ENCODE measurements at regions not wholly inside any gene's neighbourhood (a gene's known extent, or its start where the extent isn't known, plus 50 kb on each side); places are given as distances from the start of the nearest gene placed in this dataset.

- ChIA-PET POLR2A (no interaction called here), CTCF (no interaction called here)
- H3K27ac Mint-ChIP-seq = no peak overlapping the region; the same call in 1 of the 2 replicates
Observed at GRCh38 chr2:236754271-236754944, 184.8 kb downstream of the ACKR3 start.

GRCh38 chr2:236755278-236755840 lies 185.7 kb downstream of the ACKR3 start:
- no peak for ATAC-seq
- Mint-ChIP-seq H3K27ac (no peak overlapping the region), H3K36me3 (no peaks in the 10 kb centered on the region), H3K9me3 (no peaks in the 10 kb centered on the region), H3K27me3 (ENCODE audit: low read depth) (no peaks in the 10 kb centered on the region; the same call in 1 of the 2 replicates), H3K4me1 (peaks cover 12% of the 10 kb centered on the region; the same call in 1 of the 2 replicates), H3K4me3 (no peak overlapping the region)
- CTCF ChIA-PET = no interaction called here
- no peak for DNase-seq (ENCODE audit: low spot score)
- POLR2A ChIA-PET = no interaction called here
- no peak for TF ChIP-seq ZNF138 (CRISPR knock-in tag; conservative IDR thresholded peaks at IDR 0.05)
- TF ChIP-seq TEAD1 (CRISPR knock-in tag; IDR thresholded peaks at IDR 0.05) = no peak
- TF ChIP-seq E2F1 (CRISPR knock-in tag; IDR thresholded peaks at IDR 0.05) = no peak
- no peak for TF ChIP-seq PREB (CRISPR knock-in tag; IDR thresholded peaks at IDR 0.05; ENCODE audit: borderline replicate concordance)
- no peak for TF ChIP-seq ZNF263 (CRISPR knock-in tag; IDR thresholded peaks at IDR 0.05; ENCODE audit: low read depth)
- no peak for TF ChIP-seq NR3C1 (CRISPR knock-in tag; conservative IDR thresholded peaks at IDR 0.05; ENCODE audit: low read depth)
- TF ChIP-seq ZNF423 (CRISPR knock-in tag; IDR thresholded peaks at IDR 0.05) = no peak
- TF ChIP-seq ATF3 (CRISPR knock-in tag; conservative IDR thresholded peaks at IDR 0.05) = no peak
- no peak for TF ChIP-seq KAT7 (CRISPR knock-in tag; IDR thresholded peaks at IDR 0.05; ENCODE audit: borderline replicate concordance)

More at GRCh38 chr2:236754271-236754944, 184.8 kb downstream of the ACKR3 start:
- ATAC-seq = no peak
- Mint-ChIP-seq H3K36me3 (no peaks in the 10 kb centered on the region), H3K9me3 (no peaks in the 10 kb centered on the region), H3K4me3 (no peak overlapping the region), H3K27me3 (ENCODE audit: low read depth) (no peaks in the 10 kb centered on the region; the same call in 1 of the 2 replicates), H3K4me1 (peaks cover 14% of the 10 kb centered on the region)
- TF ChIP-seq SMAD4 (CRISPR knock-in tag; IDR thresholded peaks at IDR 0.05) = no peak
- no peak for TF ChIP-seq NR2C2 (CRISPR knock-in tag; IDR thresholded peaks at IDR 0.05)
- TF ChIP-seq IRF1 (CRISPR knock-in tag; IDR thresholded peaks at IDR 0.05) = no peak
- no peak for TF ChIP-seq SP1 (CRISPR knock-in tag; conservative IDR thresholded peaks at IDR 0.05)
- TF ChIP-seq ZNF219 (CRISPR knock-in tag; IDR thresholded peaks at IDR 0.05; ENCODE audit: borderline replicate concordance) = no peak
- no peak for TF ChIP-seq CBFB (CRISPR knock-in tag; IDR thresholded peaks at IDR 0.05; ENCODE audit: low read depth)
- TF ChIP-seq HMGA2 (CRISPR knock-in tag; IDR thresholded peaks at IDR 0.05) = no peak
- no peak for TF ChIP-seq RELA (CRISPR knock-in tag; IDR thresholded peaks at IDR 0.05; ENCODE audit: borderline replicate concordance)
- TF ChIP-seq ZNF532 (CRISPR knock-in tag; IDR thresholded peaks at IDR 0.05; ENCODE audit: borderline replicate concordance) = no peak
- TF ChIP-seq CREM (CRISPR knock-in tag; IDR thresholded peaks at IDR 0.05) = no peak
- TF ChIP-seq KAT7 (CRISPR knock-in tag; IDR thresholded peaks at IDR 0.05; ENCODE audit: borderline replicate concordance) = no peak
- no peak for TF ChIP-seq HMGXB4 (CRISPR knock-in tag; IDR thresholded peaks at IDR 0.05)
- DNase-seq (ENCODE audit: low spot score) = no peak
